GM12878 (cell line): ENCODE measurements at regions not wholly inside any gene's neighbourhood (a gene's known extent, or its start where the extent isn't known, plus 50 kb on each side); places are given as distances from the start of the nearest gene placed in this dataset.

Source experiments
- ATAC-seq: fragments of 200-7000 bp; cut with Tn5 transposase; 3 replicates; pipeline ENCODE4 v1.9.1; 2020; ENCODE audit warnings: mild to moderate bottlenecking, moderate library complexity
- BruUV-seq: library from RNA; stranded (reverse); fragments of 400-500 nt; replicated peaks from 2 replicates; lab custom pipeline; 2021; lab: Mats Ljungman, UMichigan
- CTCF ChIA-PET: fragments of 300-600 bp; sonication (Branson Sonifier 250); formaldehyde crosslinking; extraction: SDS; loops from one replicate; lab custom pipeline; 2021; ENCODE audit warnings: inconsistent platforms; lab: Yijun Ruan, JAX
- POLR2A ChIA-PET: fragments of 350-600 bp; formaldehyde crosslinking; extraction: SDS; loops from one replicate; lab custom pipeline; 2021; ENCODE audit warnings: inconsistent platforms; lab: Charles Lee
- RAD21 ChIA-PET: fragments of 300-600 bp; sonication (Branson Sonifier 250); formaldehyde crosslinking; loops from one replicate; lab custom pipeline; 2023; ENCODE audit warnings: antibody characterized with exemption; ENCODE audit not compliant: unreplicated experiment; lab: Charles Lee
- SMC1A ChIA-PET: fragments of 300-600 bp; sonication (Branson Sonifier 250); formaldehyde crosslinking; loops from one replicate; lab custom pipeline; 2023; ENCODE audit not compliant: unreplicated experiment, uncharacterized antibody; lab: Charles Lee
- DNase-seq: peaks from one replicate; pipeline ENCODE4 v3.0.0-alpha.2; 2011; ENCODE audit warnings: low read depth, low spot score
- FAIRE-seq: peaks from 3 replicates; lab custom pipeline; 2011; peaks lifted over from hg19 to GRCh38; lab: Jason Lieb, UNC
- H2AFZ ChIP-seq: 2 replicates; pipeline ENCODE4 v1.6.0; 2011; ENCODE audit warnings: low read depth, low read length, control low read depth; ENCODE audit not compliant: control insufficient read depth
- H3K27ac ChIP-seq: 2 replicates; pipeline ENCODE4 v1.5.1; 2011; ENCODE audit warnings: control low read depth; ENCODE audit not compliant: control insufficient read depth, insufficient read depth
- H3K27me3 ChIP-seq, 2 experiments: replicated peaks in 1 of 2; 2 replicates each; pipeline versions ENCODE4 v1.6.0 to v1.6.1; 2011; ENCODE audit warnings: low read length in 1 of 2; ENCODE audit not compliant: control insufficient read depth in 2 of 2, insufficient read depth in 2 of 2
- H3K36me3 ChIP-seq, 2 experiments: 2 replicates each; pipeline ENCODE4 v1.5.1; 2011; ENCODE audit warnings: low read length in 1 of 2; ENCODE audit not compliant: control insufficient read depth in 2 of 2, insufficient read depth in 2 of 2
- H3K4me1 ChIP-seq: 2 replicates; pipeline ENCODE4 v1.6.1; 2011; ENCODE audit warnings: mild to moderate bottlenecking, low read length, moderate library complexity, mixed read lengths; ENCODE audit not compliant: control insufficient read depth, insufficient read depth
- H3K4me2 ChIP-seq: 2 replicates; pipeline ENCODE4 v1.6.0; 2011; ENCODE audit warnings: control low read depth; ENCODE audit not compliant: control insufficient read depth, insufficient read depth
- H3K4me3 ChIP-seq: fragments of 200-600 bp; sonication (generic); 2 replicates; pipeline ENCODE4 v1.5.1; 2016
- H3K79me2 ChIP-seq: 2 replicates; pipeline ENCODE4 v1.6.0; 2011; ENCODE audit warnings: low read length; ENCODE audit not compliant: control insufficient read depth, insufficient read depth
- H3K9ac ChIP-seq: 2 replicates; pipeline ENCODE4 v1.8.0; 2011; ENCODE audit warnings: low read length, control low read depth, mixed read lengths; ENCODE audit not compliant: control insufficient read depth, insufficient read depth
- H3K9me3 ChIP-seq: replicated peaks from 3 replicates; pipeline ENCODE4 v1.5.1; 2011; ENCODE audit warnings: mild to moderate bottlenecking, low read length; ENCODE audit not compliant: control insufficient read depth, insufficient read depth
- H4K20me1 ChIP-seq: 2 replicates; pipeline ENCODE4 v1.6.0; 2011; ENCODE audit not compliant: control insufficient read depth, insufficient read depth
- CBX5 ChIP-seq: sonication (generic); IDR thresholded peaks from 2 replicates; pipeline ENCODE4 v1.6.1; 2016; ENCODE audit warnings: low read depth, moderate library complexity, mild to moderate bottlenecking, inconsistent platforms
- CHD4 ChIP-seq: fragments of 200-600 bp; sonication (generic); IDR thresholded peaks from 2 replicates; pipeline ENCODE4 v1.6.1; 2016; ENCODE audit warnings: mild to moderate bottlenecking
- EED ChIP-seq: sonication (generic); IDR thresholded peaks from 2 replicates; pipeline ENCODE4 v1.6.1; 2016; ENCODE audit warnings: antibody characterized with exemption, low read depth
- FOXK2 ChIP-seq: fragments of 450-650 bp; IDR thresholded peaks from 2 replicates; pipeline ENCODE4 v1.6.1; 2017; ENCODE audit warnings: mild to moderate bottlenecking, moderate library complexity
- KDM1A ChIP-seq: fragments of 200-600 bp; sonication (generic); IDR thresholded peaks from 2 replicates; pipeline ENCODE4 v1.6.1; 2016; ENCODE audit warnings: borderline replicate concordance
- MEF2A ChIP-seq: IDR thresholded peaks from 2 replicates; pipeline ENCODE4 v1.6.1; 2011; ENCODE audit warnings: low read depth, mild to moderate bottlenecking, low read length, moderate library complexity; ENCODE audit not compliant: insufficient read depth
- MYC ChIP-seq: IDR thresholded peaks from 2 replicates; pipeline ENCODE4 v1.6.1; 2011; ENCODE audit warnings: mild to moderate bottlenecking, low read length, moderate library complexity, inconsistent platforms; ENCODE audit not compliant: insufficient read depth, insufficient replicate concordance, insufficient read length, severe bottlenecking
- NFYA ChIP-seq: IDR thresholded peaks from 2 replicates; pipeline ENCODE4 v1.6.1; 2011; ENCODE audit warnings: low read depth, mild to moderate bottlenecking, low read length, improper control_type of control experiment, borderline replicate concordance
- PAX8 ChIP-seq: fragments of 450-650 bp; IDR thresholded peaks from 2 replicates; pipeline ENCODE4 v1.6.1; 2017; ENCODE audit warnings: mild to moderate bottlenecking, moderate library complexity
- RAD21 ChIP-seq: IDR thresholded peaks from 2 replicates; pipeline ENCODE4 v1.6.1; 2011; ENCODE audit warnings: mild to moderate bottlenecking, low read depth, low read length, moderate library complexity; ENCODE audit not compliant: insufficient read depth
- SIN3A ChIP-seq: IDR thresholded peaks from 2 replicates; pipeline ENCODE4 v1.6.1; 2012; ENCODE audit warnings: low read depth, low read length, improper control_type of control experiment
- SREBF1 ChIP-seq: IDR thresholded peaks from 2 replicates; pipeline ENCODE4 v1.6.1; 2012; ENCODE audit warnings: mild to moderate bottlenecking, low read length
- SUZ12 ChIP-seq: fragments of 200-600 bp; sonication (generic); IDR thresholded peaks from one replicate; pipeline ENCODE4 v1.6.1; 2018; ENCODE audit warnings: antibody characterized with exemption, mild to moderate bottlenecking; ENCODE audit not compliant: unreplicated experiment
- TAF1 ChIP-seq: IDR thresholded peaks from 2 replicates; pipeline ENCODE4 v1.6.1; 2011; ENCODE audit warnings: mild to moderate bottlenecking, low read depth, low read length, borderline replicate concordance
- WRNIP1 ChIP-seq: IDR thresholded peaks from 2 replicates; pipeline ENCODE4 v1.6.1; 2011; ENCODE audit warnings: low read depth, low read length, improper control_type of control experiment, borderline replicate concordance
- ZNF24 ChIP-seq: fragments of 450-650 bp; IDR thresholded peaks from 2 replicates; pipeline ENCODE4 v1.6.1; 2017; ENCODE audit warnings: antibody characterized with exemption, mild to moderate bottlenecking
- ZNF384 ChIP-seq: IDR thresholded peaks from 2 replicates; pipeline ENCODE4 v1.6.1; 2012; ENCODE audit warnings: low read depth, mild to moderate bottlenecking, low read length, improper control_type of control experiment, borderline replicate concordance
- WGBS: methylation state at CpG from one replicate; pipeline ENCODE4 v1.1.6; 2016; ENCODE audit warnings: low lambda C conversion rate; ENCODE audit not compliant: insufficient replicate concordance, insufficient coverage; ENCODE audit errors: missing lambda C conversion rate; 5-methylcytosine and 5-hydroxymethylcytosine counted together
- in situ Hi-C: fragments of 300-500 bp; cut with MboI; formaldehyde crosslinking; loops from 9 replicates; pipeline ENCODE4 v1.14.3; 2018; ENCODE audit warnings: mixed read lengths
- intact Hi-C: fragments of 100-400 bp; cut with micrococcal nuclease; formaldehyde crosslinking; loops from one replicate; pipeline ENCODE4 v1.14.2; 2022; ENCODE audit not compliant: unreplicated experiment
- TF ChIP-seq, protein P1 (sequence below): IDR thresholded peaks from 2 replicates; pipeline ENCODE4 v1.6.1; 2011; ENCODE audit warnings: low read depth, low read length, improper control_type of control experiment, borderline replicate concordance
- TF ChIP-seq, protein P2 (sequence below): fragments of 450-650 bp; formaldehyde crosslinking; IDR thresholded peaks from 2 replicates; pipeline ENCODE4 v1.5.0; 2022; ENCODE audit warnings: mild to moderate bottlenecking, missing genetic modification characterization
- TF ChIP-seq, protein P3 (sequence below): IDR thresholded peaks from 2 replicates; pipeline ENCODE4 v1.6.1; 2011; ENCODE audit warnings: borderline replicate concordance, low read depth, mild to moderate bottlenecking, moderate library complexity, mixed read lengths, low read length; ENCODE audit not compliant: insufficient read depth; ENCODE audit errors: extremely low read length

DNA sequence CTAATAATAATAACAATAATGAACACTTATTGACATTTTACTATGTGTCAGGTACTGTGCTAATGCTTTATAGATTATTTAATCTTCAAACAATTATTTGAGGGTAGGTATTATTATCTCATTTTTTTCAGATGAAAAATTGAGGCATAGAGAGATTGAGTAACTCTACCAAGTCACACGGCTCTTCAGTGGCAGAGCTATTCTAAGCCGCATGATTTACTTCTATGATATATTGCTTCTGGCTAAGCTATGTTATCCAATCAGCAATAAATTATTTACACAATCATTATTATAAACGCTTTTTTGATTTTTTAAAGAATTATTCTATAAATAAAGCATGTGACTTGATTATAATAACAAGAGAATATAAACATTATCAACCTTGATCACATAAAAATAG is 80.0 kb downstream of the TMEM30B start (continued):
- TF ChIP-seq, protein P1, sequence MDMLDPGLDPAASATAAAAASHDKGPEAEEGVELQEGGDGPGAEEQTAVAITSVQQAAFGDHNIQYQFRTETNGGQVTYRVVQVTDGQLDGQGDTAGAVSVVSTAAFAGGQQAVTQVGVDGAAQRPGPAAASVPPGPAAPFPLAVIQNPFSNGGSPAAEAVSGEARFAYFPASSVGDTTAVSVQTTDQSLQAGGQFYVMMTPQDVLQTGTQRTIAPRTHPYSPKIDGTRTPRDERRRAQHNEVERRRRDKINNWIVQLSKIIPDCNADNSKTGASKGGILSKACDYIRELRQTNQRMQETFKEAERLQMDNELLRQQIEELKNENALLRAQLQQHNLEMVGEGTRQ: no peak
- TF ChIP-seq EED (no peak), RAD21 (no peak)

DNA sequence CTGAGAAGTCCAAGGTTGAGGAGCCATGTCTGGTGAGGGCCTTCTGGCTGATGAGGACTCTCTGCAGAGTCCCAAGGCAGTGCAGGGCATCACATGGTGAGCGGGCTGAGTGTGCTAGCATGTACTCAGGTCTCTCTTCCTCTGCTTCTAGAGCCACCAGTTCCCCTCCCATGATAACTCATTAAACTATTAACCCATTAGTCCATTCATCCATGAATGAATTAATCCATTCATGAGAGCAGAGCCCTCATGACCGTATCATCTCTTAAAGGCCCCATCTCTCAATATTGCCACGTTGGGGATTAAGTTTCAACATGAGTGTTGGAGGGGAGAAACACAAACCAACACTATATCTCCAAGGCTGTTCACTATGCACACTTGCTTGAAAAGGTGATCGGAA is 83.7 kb downstream of the TMEM30B start:
- DNase-seq (no peak), FAIRE-seq (no peak), ATAC-seq (no peak)
- in situ Hi-C loops (no loop called here), intact Hi-C loops (loop anchor here (10.0 kb wide), 1 partner anchor 173 kb away; no protein-coding TSS in a partner anchor)
- no peak overlapping the region for H3K4me3 ChIP-seq
- no peaks in the 10 kb centered on the region for H4K20me1 ChIP-seq
- 25% methylated on average over 4 of the region's 4 CpGs for WGBS
- no peaks in the 10 kb centered on the region for H3K36me3 ChIP-seq
- H3K79me2 ChIP-seq: no peaks in the 10 kb centered on the region
- no peaks in the 10 kb centered on the region for H3K9me3 ChIP-seq
- ChIA-PET SMC1A (no interaction called here), RAD21 (no interaction called here), CTCF (no interaction called here), POLR2A (no interaction called here)
- H3K4me1 ChIP-seq: no peaks in the 10 kb centered on the region
- H3K9ac ChIP-seq: no peak overlapping the region
- H2AFZ ChIP-seq: no peak overlapping the region
- H3K27me3 ChIP-seq: peaks cover 0 to 4% of the 10 kb centered on the region in 2 experiments; a peak in 2 of 4 replicates
- H3K27ac ChIP-seq: no peak overlapping the region
- H3K4me2 ChIP-seq: no peak overlapping the region
- BruUV-seq: no TSS peak
- TF ChIP-seq SIN3A (no peak), ZNF384 (no peak), MEF2A (no peak), KDM1A (no peak), TAF1 (no peak), PAX8 (no peak), EED (no peak), FOXK2 (no peak), SUZ12 (no peak), CHD4 (no peak), WRNIP1 (no peak), MYC (no peak), CBX5 (no peak), NFYA (no peak), ZNF24 (no peak), SREBF1 (no peak)
- TF ChIP-seq, protein P2, sequence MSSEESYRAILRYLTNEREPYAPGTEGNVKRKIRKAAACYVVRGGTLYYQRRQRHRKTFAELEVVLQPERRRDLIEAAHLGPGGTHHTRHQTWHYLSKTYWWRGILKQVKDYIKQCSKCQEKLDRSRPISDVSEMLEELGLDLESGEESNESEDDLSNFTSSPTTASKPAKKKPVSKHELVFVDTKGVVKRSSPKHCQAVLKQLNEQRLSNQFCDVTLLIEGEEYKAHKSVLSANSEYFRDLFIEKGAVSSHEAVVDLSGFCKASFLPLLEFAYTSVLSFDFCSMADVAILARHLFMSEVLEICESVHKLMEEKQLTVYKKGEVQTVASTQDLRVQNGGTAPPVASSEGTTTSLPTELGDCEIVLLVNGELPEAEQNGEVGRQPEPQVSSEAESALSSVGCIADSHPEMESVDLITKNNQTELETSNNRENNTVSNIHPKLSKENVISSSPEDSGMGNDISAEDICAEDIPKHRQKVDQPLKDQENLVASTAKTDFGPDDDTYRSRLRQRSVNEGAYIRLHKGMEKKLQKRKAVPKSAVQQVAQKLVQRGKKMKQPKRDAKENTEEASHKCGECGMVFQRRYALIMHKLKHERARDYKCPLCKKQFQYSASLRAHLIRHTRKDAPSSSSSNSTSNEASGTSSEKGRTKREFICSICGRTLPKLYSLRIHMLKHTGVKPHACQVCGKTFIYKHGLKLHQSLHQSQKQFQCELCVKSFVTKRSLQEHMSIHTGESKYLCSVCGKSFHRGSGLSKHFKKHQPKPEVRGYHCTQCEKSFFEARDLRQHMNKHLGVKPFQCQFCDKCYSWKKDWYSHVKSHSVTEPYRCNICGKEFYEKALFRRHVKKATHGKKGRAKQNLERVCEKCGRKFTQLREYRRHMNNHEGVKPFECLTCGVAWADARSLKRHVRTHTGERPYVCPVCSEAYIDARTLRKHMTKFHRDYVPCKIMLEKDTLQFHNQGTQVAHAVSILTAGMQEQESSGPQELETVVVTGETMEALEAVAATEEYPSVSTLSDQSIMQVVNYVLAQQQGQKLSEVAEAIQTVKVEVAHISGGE (CRISPR knock-in tag): no peak
- TF ChIP-seq, protein P3, sequence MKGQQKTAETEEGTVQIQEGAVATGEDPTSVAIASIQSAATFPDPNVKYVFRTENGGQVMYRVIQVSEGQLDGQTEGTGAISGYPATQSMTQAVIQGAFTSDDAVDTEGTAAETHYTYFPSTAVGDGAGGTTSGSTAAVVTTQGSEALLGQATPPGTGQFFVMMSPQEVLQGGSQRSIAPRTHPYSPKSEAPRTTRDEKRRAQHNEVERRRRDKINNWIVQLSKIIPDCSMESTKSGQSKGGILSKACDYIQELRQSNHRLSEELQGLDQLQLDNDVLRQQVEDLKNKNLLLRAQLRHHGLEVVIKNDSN: no peak
